DMS153 treated with DMSO at 0.1 percent for 48 hours (cell line): ENCODE measurements at regions not wholly inside any gene's neighbourhood (a gene's known extent, or its start where the extent isn't known, plus 50 kb on each side); places are given as distances from the start of the nearest gene placed in this dataset.
"Not testable (repeated sequence)": the region's sequence is repeated elsewhere in the genome, so short reads cannot be mapped to it uniquely, and the experiment has no call there.

Source experiments
- DNase-seq: peaks from one replicate; lab custom pipeline; 2025; ENCODE audit not compliant: unreplicated experiment; lab: John Stamatoyannopoulos, UW

DNA sequence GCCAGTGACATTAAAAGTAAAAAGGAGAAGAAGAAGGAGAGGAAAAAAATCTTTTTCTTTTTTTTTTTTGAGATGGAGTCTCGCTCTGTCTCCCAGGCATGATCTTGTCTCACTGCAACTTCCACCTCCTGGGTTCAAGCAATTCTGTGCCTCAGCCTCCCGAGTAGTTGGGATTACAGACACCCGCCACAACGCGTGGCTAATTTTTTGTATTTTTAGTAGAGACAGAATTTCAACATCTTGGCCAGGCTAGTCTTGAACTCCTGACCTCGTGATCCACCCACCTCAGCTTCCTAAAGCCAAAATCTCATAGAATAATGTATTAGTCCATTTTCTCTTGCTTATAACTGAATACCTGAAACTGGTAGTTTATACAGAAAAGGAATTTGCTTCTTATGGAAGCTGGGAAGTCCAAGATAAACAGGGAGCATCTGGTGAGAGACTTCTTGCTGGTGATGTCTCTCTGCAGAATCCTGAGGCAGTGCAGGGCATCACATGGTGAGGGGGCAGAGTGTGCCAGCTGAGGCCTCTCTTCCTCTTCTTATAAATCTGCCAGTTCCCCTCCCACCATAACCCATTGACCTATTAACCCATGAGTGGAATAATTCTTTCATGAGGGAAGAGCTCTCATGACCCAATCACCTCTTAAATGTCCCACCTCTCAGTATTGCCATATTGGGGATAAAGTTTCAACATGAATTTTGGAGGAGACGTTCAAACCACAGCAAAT lies 466.3 kb downstream of the GADD45G start:
- no peak for DNase-seq

DNA sequence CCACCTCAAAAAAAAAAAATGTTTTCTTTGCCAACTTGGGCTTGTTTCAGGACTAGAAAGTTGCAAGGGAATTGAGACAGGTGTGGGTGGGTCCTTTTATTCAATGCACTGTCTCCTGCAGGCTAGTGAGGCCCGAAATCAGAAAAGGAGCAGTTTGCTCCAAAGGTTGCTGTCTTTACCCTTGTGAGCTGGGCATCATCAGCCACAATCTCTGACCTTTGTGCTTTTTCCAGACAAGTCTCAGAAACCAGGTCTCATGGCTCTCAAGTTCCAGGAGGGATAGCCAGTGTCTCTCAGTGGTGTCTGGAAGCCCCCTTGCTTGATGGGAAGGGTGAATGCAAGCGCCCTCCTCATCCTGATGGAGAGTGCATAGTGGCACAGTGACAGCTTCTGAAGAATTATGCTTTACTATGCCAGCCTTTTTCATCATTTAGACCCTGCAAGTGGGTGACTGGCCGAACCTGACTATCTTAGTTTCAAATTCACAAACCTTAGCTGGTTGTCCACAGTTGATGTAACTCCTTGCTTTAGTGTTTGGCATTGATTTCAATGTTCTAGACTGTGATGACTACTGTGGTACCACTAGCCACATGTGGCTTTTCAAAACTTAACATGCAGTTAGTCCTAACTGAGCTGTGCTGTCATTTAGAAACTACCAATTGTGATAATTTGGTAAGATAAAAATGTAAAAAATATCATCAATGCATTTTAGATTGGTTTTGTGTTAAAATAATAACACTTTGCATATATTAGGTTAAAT lies 468.6 kb downstream of the GADD45G start:
- no peak for DNase-seq

DNA sequence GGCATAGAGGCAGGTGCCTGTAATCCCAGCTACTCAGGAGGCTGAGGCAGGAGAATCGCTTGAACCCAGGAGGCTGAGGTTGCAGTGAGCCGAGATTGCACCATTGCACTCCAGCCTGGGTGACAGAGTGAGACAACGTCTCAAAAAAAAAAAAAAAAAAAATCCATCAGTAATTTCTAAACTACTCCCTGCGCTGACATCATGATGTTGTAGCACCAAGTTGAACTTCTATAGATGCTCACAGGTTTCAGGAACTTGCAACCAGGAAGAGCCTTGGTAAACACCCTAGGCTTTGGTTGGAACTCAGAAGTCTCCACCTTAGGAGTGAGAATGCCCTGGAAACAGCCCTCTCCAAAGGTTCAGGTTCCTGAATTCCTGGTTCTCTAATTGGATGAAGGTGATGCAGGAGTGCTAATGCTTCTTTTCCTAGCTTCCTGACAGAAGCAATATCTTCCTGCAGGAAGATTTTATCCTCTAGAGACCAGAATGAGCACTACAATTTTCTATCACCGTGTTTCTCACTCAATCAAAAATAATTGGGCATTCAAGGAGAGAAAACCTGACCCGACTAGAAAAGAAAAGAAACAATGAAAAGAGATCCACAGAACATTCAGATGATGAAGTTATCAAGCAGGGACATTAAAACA lies 469.6 kb downstream of the GADD45G start:
- DNase-seq: no peak

DNA sequence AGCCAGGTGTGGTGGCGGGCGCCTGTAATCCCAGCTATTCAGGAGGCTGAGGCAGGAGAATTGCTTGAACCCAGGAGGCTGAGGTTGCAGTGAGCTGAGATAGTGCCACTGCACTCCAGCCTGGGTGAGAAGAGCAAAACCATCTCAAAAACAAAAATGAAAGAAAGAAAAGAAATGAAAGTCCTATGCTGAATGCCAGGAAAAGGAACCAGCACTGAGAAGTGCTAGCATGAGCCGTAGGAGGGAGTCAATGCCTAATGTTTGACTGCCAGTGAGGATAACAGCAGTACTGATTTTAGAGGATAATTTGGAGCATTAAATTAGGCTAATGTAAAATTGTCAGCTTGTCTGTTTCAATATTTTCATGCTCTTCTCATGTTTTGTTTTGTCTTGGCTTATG lies 472.8 kb downstream of the GADD45G start:
- not testable (repeated sequence) for DNase-seq

DNA sequence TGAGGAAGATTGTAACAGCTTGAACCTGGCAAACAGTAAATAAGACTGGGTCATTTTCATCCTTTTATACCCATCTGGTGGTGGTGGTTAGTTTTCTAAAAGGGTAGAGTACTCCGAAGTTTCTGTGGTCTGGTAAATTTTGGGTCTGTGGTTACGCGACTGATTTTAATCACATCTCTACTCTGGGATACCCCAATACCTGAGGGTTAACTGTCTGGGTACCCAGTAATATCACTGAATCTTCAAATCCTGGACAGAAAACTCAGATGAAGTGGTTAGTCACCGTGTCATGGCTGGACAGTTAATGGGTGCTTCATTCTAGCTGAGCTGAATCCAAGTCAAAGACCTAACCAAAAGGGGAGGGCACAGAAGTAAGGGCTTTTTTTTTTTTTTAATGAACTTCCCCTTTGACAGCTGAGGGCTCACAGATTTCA lies 474.2 kb downstream of the GADD45G start:
- no peak for DNase-seq

DNA sequence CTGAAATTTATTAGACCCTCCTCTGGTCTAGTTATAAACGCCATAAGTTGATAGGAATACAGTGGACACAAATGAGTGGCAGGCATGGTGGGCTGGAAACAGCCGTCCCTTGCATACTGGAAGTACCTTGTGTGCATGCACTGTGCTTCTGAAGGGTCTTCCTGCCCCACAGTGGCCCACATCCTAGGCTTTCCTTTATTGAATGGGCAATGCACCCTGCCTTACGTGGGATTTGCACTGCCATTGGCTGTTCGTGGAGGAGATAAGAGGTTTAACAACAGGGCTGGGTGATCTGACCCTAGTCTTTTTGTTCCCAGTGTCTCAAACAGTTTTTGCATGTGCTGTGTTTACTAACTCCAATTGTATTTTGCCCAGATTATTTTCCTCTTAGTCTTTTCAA lies 480.8 kb downstream of the GADD45G start:
- peak; percentile 81 for DNase-seq

DNA sequence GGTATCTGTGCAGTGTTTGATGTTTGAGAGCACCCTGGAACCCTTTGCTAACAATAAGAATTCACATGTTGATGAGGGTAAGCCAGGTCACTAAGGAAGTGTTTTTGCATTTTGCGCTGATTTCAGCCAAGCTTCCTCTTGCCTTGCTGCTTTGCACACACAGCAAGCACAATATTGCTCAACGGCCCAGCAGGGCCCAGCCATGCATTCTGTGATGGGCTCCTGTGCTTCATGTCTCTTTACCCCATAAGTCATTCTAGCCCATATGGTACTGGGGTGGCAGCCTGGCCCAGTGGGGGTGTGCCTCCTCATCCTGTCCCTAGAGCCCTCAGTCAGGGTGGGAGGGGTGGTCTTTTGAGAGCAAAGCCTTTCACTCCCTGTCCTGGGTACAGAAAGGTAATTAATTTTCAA lies 481.3 kb downstream of the GADD45G start:
- peak; percentile 81 for DNase-seq

DNA sequence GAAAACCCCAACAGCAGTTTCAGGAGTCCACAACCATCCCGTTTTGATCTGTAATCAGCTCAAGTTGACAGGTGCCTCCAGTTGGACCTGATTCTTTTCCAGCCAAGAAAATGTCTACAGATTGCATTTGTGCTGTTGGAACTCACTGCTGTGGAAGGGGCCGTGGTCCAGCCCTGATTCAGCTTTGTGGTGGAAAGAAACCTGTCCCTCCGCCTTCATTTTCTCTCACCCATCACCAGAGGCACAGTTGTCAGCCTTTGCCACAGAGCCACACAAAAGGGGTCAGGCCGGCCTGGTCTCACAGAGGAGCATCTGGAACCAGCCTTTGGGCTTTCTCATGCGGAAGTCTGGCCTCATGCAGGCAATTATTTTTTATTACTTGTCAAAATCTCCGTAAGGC lies 483.6 kb downstream of the GADD45G start:
- DNase-seq: no peak

DNA sequence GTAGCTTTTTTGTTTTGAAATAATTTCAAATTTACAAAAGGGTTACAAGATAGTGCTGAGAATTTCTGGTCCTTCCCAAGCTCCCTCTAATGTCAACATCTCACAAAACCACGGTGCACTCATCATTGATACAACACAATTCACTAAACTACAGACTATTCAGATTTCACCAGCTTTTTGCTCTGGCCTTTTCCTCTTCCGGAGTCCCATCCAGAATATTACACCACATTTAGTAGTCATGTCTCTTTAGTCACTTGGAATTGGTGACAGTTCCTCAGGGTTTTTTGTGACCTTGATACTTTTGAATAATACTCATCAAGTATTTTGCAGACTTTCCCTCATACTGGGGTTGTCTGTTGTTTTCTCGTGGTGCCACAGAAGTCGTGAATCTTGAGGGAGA lies 484.0 kb downstream of the GADD45G start:
- no peak for DNase-seq

DNA sequence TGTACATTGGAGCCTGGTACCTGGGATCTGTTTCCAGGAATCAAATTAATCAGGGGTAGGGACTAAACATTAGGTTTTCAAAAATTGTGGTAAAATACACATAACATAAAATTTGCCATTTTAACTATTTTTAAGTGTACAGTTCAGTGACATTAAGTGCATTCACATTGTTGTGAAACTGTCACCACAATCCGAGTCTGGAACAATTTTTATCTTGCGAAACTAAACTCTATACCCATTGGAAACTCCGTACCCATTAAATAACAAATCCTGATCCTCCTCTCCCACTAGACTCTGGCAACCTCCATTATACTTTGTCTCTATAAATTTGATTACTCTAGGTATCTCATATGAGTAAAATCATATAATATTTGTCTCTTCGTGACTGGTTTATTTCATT lies 486.2 kb downstream of the GADD45G start:
- no peak for DNase-seq

DNA sequence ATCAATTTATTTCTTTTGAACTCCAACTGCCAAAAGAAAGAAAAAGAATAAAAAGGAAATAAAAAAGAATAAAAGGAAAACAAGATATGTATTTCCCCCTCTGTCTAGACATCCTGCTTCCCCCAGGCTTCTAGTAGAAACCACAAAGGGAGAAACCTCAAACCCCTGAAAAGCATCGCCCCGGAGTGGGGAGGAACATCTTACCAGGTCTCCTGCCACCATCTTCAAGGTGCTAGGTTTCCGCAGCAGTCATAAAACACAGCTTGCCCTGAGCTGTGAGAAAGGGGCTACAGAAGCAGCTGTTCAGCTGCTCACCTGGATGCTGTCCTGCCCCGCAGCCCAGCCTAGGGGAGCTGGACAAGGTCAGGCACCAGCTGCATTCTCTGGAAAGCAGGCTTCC lies 487.7 kb downstream of the GADD45G start:
- DNase-seq: no peak

DNA sequence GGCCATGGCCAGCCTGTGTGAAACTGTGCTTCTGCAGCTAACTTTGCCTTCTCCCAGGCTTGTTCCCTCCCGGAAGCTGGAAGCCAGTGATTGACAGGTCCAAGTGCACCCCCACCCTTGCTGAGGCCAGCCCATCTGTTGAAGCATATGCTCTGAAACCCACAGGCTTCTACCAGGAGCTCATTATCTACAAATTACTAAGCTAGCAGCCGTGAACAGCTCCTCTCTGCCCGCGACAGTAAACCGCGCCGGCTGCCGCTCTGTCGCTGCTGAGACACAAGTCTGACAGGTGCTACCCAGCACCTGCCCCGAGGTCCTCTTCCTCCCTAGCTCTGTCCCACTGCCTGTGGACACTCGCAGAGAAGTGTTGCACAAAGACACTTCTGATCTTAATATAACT lies 490.9 kb downstream of the GADD45G start:
- DNase-seq: peak; percentile 95

DNA sequence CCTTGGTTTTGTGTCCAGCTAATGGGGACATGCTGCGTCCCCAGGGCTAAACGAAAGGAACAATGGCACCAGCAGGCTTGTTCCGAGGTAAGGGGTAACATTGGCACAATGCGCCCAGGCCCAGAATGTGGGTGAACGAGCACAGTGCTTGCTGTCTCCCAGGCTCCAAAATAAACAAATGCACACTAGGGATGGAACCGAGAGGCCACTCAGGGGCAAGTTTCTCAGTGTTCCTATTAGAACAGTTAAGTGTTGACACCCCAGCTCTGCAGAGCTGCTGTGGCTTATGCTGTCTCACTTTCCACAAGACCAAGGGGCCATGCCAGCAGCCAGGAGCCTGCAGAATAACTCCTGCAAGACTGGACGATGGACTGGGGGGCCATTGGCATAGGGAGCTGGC lies 492.4 kb downstream of the GADD45G start:
- DNase-seq: no peak

DNA sequence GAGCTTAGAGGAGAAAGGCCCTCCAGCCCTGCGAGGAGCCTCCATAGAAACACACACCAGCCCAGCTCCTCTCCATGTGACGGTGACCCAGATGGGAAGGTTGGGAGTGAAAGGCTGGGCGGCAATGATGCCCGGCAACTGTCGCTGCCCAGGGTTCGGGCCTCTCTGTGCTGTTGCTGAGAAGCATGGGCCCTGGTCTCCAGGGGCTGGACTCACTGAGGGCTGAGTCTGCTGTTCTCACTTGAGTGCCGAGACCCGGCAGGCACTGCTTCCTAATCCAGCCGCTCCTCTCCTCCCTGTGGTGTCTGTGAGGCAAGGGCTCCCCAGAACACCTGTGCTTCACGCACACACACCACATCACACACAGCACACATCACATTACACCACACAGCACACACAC lies 493.6 kb downstream of the GADD45G start:
- no peak for DNase-seq

DNA sequence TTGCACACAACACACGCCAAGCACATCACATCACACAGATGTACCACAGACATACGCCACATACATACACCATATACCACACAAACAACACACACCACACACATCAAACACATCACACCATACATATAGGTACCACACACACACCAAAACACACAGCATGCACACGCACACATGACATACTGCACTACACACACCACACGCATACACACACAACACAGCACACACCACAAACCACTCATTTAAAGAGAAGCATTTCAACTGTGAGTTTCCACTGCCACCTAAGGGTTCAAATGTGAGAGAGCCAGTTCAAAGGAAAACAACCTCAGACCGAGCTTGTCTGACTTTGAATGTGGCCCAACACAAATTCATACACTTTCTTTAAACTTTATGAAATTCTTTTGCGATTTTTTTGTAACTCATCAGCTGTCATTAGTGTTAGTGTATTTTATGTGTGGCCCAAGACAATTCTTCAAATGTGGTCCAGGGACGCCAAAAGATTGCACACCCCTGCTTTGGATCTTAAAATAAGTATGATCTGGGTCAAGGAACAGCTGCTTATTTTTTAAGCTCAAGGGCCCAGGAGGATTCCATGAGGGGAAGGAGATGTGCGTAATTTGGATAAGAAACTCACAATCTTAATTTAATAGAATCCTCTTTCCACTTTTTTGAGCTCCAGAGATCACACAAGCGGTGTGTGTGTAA lies 494.6 kb downstream of the GADD45G start:
- DNase-seq: peak; percentile 49

DNA sequence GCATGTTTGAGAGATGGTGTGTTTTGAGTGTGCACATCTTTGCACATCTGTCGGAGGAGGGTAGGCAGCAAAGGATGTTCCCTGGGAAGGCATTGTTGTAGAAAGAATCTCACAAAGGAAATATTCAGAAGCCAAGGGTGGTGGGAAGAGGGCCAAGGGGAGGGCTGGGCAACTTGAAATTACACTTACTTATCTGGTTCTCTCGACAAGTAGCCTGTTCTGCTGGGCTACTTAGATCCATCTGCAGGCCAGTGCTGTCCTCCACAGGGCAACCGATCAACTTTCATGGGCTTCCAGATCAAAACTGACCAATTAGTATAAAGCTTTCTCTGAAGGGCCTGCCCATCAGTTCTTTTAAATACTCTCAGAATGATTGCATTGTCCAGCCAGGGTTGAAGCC lies 495.2 kb downstream of the GADD45G start:
- no peak for DNase-seq

DNA sequence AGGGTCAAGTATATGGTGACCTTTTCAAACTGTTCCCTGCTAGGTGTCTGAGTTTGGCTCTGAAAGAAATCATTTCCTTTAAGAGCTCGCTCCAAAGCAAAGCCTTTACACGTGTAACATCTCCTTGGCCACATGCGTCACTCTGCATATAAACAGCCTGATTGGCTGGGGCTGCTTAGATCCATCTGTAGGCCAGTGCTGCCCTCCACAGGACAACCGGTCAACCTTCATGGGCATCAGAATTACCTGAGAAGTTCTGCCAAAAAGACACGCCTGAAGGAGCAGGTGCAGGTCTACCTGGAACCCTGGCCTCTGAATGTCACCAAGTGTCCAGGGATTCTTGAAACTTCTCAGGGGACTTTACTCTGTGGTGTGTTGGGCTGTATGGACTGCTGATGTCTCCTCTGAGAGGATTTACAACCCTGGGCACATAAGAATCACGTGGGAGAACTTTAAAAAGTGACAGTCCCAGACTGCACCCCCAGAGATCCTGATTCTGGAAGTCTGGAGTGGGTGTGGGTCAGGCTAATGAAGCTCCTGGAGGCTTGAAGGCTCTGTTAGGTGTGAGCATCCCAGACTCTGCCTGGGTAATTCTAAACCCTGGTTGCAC lies 497.6 kb downstream of the GADD45G start:
- DNase-seq: peak; percentile 79

DNA sequence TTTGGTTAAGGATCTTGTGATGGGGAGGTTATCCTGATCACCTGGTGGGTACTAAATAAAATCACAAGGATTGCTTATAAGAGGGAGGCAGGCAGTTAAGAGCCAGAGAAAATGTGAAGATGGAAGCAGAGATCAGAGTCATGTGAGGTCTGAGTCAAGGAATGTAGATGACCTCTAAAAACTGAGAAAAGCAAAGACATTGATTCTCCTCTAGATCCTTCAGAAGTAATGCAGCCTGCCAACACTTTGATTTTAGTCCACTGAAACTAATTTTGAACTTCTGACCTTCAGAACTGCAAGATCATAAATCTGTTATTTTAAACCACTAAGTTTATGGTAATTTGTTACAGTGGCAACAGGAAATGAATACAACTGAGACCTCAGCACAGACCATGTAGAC lies 499.0 kb downstream of the GADD45G start:
- DNase-seq: no peak

DNA sequence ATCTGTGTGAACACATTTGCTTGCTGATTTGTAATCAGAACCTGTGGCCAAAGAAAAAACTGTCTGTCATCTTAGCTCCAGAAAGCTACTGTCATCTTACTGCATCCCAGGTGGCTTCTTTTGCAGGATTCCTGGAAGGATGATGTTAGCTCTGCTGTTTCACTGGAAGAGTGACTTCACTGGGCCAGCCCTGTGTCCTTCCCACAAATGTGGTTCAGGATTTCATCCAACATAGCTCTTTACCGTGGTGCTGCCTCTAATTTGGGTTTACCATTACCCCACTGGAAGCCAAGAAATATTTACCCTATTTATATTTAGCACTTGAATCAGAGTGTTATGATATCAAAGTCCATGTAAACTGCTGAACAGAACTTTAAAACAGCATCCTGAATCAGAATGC lies 501.0 kb downstream of the GADD45G start:
- DNase-seq: no peak

DNA sequence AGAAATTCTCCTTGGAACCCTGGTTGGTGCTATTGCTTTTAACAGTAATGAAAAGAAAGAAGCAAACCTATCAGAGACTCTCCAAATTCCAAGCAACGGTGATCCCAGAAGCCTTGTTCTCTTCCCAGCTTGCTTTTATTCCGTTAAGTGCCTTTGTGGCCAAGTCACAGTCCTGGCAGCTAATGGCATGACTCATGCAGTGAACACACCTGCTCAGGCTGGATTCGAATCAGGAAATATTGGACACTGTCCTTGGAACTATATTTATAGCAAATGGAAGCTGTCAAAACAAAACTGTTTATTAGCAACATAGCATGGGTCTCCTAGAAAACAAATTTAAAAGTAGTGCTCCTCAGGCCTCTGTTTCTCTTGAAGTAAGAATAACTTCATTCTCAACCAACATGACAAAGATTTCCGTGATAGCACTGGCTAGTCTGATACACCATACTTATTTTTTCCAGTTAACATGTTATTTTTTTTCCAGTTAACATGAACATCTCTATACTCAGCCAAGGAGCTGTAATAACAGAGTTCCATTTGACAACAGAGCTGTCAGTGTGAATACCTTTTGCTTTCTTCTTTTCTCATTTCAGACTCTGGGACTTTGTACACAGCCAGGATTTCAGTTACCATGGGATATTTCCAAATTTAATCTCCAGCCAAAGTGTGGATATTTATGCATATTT lies 502.4 kb downstream of the GADD45G start:
- peak; percentile 78 for DNase-seq
